CD14-positive monocyte (primary cell): ENCODE measurements at regions not wholly inside any gene's neighbourhood (a gene's known extent, or its start where the extent isn't known, plus 50 kb on each side); places are given as distances from the start of the nearest gene placed in this dataset.
"Not testable (repeated sequence)": the region's sequence is repeated elsewhere in the genome, so short reads cannot be mapped to it uniquely, and the experiment has no call there.

Experiments used
- DNase-seq, 3 donors: peaks; one replicate each; pipeline ENCODE4 v3.0.0-alpha.2; 2011 to 2022
- H2AFZ ChIP-seq: 2 replicates; pipeline ENCODE4 v1.6.0; 2012; ENCODE audit warnings: mild to moderate bottlenecking, low read depth, low read length, inconsistent platforms; ENCODE audit not compliant: insufficient read depth, poor library complexity, severe bottlenecking
- H3K27ac ChIP-seq, 2 donors: 1 replicate in 1 of 2; 2 replicates in 1 of 2; pipeline ENCODE4 v1.5.1; 2012 to 2013; ENCODE audit warnings: low read length in 2 of 2, control low read depth in 1 of 2, inconsistent platforms in 1 of 2, low read depth in 1 of 2, mild to moderate bottlenecking in 1 of 2
- H3K27me3 ChIP-seq, 2 donors: one replicate each; pipeline versions ENCODE4 v1.6.0 to v1.6.1; 2011 to 2013; ENCODE audit warnings: low read length in 2 of 2; ENCODE audit not compliant: control insufficient read depth in 2 of 2, insufficient read depth in 2 of 2
- H3K36me3 ChIP-seq, 2 donors: replicated peaks in 1 of 2; 1 replicate in 1 of 2; 2 replicates in 1 of 2; pipeline versions ENCODE4 v1.5.1 to v1.6.1; 2012 to 2013; ENCODE audit warnings: low read length in 2 of 2, control low read depth in 1 of 2, inconsistent platforms in 1 of 2, mild to moderate bottlenecking in 1 of 2; ENCODE audit not compliant: insufficient read depth in 2 of 2, control insufficient read depth in 1 of 2
- H3K4me1 ChIP-seq, 2 donors: 1 replicate in 1 of 2; 2 replicates in 1 of 2; pipeline versions ENCODE4 v1.5.1 to v1.6.1; 2012 to 2013; ENCODE audit warnings: low read length in 2 of 2, control low read depth in 1 of 2, inconsistent platforms in 1 of 2, mild to moderate bottlenecking in 1 of 2, moderate library complexity in 1 of 2; ENCODE audit not compliant: insufficient read depth in 2 of 2, control insufficient read depth in 1 of 2
- H3K4me2 ChIP-seq: replicated peaks from 2 replicates; pipeline ENCODE3; 2012; ENCODE audit warnings: low read length, moderate library complexity, mild to moderate bottlenecking; ENCODE audit not compliant: poor library complexity, severe bottlenecking; ENCODE audit errors: extremely low read depth
- H3K4me3 ChIP-seq, 3 experiments: fragments of 200-600 bp in 1 of 3; sonication (generic) in 1 of 3; replicated peaks in 1 of 3; 1 replicate in 2 of 3; 2 replicates in 1 of 3; pipeline ENCODE4 v1.5.1; 2011 to 2013; ENCODE audit warnings: low read length in 3 of 3, mild to moderate bottlenecking in 3 of 3, control low read depth in 2 of 3, low read depth in 2 of 3, inconsistent platforms in 1 of 3, moderate library complexity in 1 of 3
- H3K79me2 ChIP-seq: 2 replicates; pipeline ENCODE4 v1.6.0; 2012; ENCODE audit warnings: mild to moderate bottlenecking, control low read depth, inconsistent platforms, low read length, moderate library complexity; ENCODE audit not compliant: insufficient read depth
- H3K9ac ChIP-seq: 2 replicates; pipeline ENCODE4 v1.6.0; 2017; ENCODE audit warnings: low read length, mild to moderate bottlenecking; ENCODE audit not compliant: insufficient read depth, poor library complexity, severe bottlenecking
- H3K9me3 ChIP-seq, 2 donors: replicated peaks in 1 of 2; 1 replicate in 1 of 2; 2 replicates in 1 of 2; pipeline versions ENCODE4 v1.5.1 to v1.6.1; 2012 to 2013; ENCODE audit warnings: low read length in 2 of 2, control low read depth in 1 of 2; ENCODE audit not compliant: control insufficient read depth in 1 of 2, insufficient read depth in 1 of 2
- H4K20me1 ChIP-seq: 2 replicates; pipeline ENCODE4 v1.6.0; 2012; ENCODE audit warnings: mild to moderate bottlenecking, low read length, control low read depth, moderate library complexity; ENCODE audit not compliant: insufficient read depth
- H3K27ac Mint-ChIP-seq, 7 donors: one replicate each; pipeline ENCODE4 v1.8.0; 2020; ENCODE audit warnings: mild to moderate bottlenecking in 7 of 7, mixed read lengths in 7 of 7, moderate library complexity in 6 of 7, inconsistent platforms in 2 of 7
- H3K27me3 Mint-ChIP-seq, 3 donors: one replicate each; pipeline ENCODE4 v1.8.0; 2021 to 2022; ENCODE audit warnings: low read depth in 3 of 3, mild to moderate bottlenecking in 3 of 3, mixed read lengths in 3 of 3, moderate library complexity in 3 of 3, inconsistent platforms in 1 of 3
- H3K36me3 Mint-ChIP-seq, 2 donors: one replicate each; pipeline ENCODE4 v1.8.0; 2020; ENCODE audit warnings: mixed read lengths in 2 of 2, inconsistent platforms in 1 of 2, mild to moderate bottlenecking in 1 of 2
- H3K4me1 Mint-ChIP-seq: one replicate; pipeline ENCODE4 v1.8.0; 2020; ENCODE audit warnings: mild to moderate bottlenecking, mixed read lengths
- H3K4me3 Mint-ChIP-seq, 2 donors: one replicate each; pipeline ENCODE4 v1.8.0; 2020; ENCODE audit warnings: mild to moderate bottlenecking in 2 of 2, mixed read lengths in 2 of 2, moderate library complexity in 1 of 2
- H3K9me3 Mint-ChIP-seq, 7 donors: one replicate each; pipeline ENCODE4 v1.8.0; 2020 to 2022; ENCODE audit warnings: mixed read lengths in 7 of 7, mild to moderate bottlenecking in 6 of 7, moderate library complexity in 6 of 7, inconsistent platforms in 2 of 7
- WGBS: methylation state at CpG from one replicate; pipeline ENCODE4 v1.1.5; 2013; ENCODE audit warnings: missing lambda C conversion rate; ENCODE audit not compliant: insufficient coverage; 5-methylcytosine and 5-hydroxymethylcytosine counted together
- intact Hi-C, 2 donors: fragments of 100-400 bp; cut with micrococcal nuclease; formaldehyde crosslinking; loops; one replicate each; pipeline versions ENCODE4 v1.15.0 to v1.15.1; 2023
- TF ChIP-seq, protein P1 (sequence below): fragments of 200-600 bp; IDR thresholded peaks from one replicate; pipeline ENCODE4 v1.8.0; 2022; ENCODE audit warnings: antibody characterized with exemption, mild to moderate bottlenecking

DNA sequence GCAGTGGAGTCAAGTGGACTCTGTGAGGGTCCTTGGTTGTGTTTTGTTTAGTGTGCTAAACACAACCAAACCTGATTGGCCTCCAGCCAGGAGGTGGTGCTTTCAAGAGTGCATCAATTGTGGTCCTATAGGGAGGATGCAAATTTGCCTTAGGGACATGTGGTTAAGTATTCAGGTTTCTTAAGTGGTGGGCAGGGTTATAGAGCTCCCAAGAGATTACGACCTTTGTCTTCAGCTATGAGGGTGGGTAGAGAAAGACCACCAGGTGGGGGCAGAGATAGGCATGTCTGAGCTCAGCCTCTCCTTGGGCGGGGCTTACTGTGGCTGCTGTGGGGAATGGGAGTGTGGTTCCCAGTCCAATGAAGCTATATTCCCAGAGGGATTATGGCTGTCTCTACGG is 186.6 kb downstream of the SQOR start:
- peaks cover 7 to 31% (median 10%) of the 10 kb centered on the region in 7 donors for H3K9me3 Mint-ChIP-seq
- no peaks in the 10 kb centered on the region for H3K4me1 ChIP-seq
- no peaks in the 10 kb centered on the region for H3K79me2 ChIP-seq
- H3K9ac ChIP-seq = no peak overlapping the region
- no peak overlapping the region for H3K4me3 Mint-ChIP-seq
- H3K27me3 Mint-ChIP-seq = peaks cover 1 to 3% (median 2%) of the 10 kb centered on the region in 3 donors
- intact Hi-C loops = no loop called here
- no peaks in the 10 kb centered on the region for H3K4me1 Mint-ChIP-seq
- H4K20me1 ChIP-seq = no peaks in the 10 kb centered on the region
- no peak overlapping the region for H3K4me2 ChIP-seq
- H3K27me3 ChIP-seq = no peaks in the 10 kb centered on the region
- no peak overlapping the region for H3K4me3 ChIP-seq
- H3K9me3 ChIP-seq = peaks cover 5 to 8% of the 10 kb centered on the region in 2 donors
- no peaks in the 10 kb centered on the region for H3K36me3 ChIP-seq
- WGBS = 95% methylated on average over 2 of the region's 3 CpGs
- TF ChIP-seq, protein P1, sequence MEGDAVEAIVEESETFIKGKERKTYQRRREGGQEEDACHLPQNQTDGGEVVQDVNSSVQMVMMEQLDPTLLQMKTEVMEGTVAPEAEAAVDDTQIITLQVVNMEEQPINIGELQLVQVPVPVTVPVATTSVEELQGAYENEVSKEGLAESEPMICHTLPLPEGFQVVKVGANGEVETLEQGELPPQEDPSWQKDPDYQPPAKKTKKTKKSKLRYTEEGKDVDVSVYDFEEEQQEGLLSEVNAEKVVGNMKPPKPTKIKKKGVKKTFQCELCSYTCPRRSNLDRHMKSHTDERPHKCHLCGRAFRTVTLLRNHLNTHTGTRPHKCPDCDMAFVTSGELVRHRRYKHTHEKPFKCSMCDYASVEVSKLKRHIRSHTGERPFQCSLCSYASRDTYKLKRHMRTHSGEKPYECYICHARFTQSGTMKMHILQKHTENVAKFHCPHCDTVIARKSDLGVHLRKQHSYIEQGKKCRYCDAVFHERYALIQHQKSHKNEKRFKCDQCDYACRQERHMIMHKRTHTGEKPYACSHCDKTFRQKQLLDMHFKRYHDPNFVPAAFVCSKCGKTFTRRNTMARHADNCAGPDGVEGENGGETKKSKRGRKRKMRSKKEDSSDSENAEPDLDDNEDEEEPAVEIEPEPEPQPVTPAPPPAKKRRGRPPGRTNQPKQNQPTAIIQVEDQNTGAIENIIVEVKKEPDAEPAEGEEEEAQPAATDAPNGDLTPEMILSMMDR = no peak
- no peak for DNase-seq
- H3K36me3 Mint-ChIP-seq = no peaks in the 10 kb centered on the region
- H3K27ac Mint-ChIP-seq = no peak overlapping the region
- H2AFZ ChIP-seq = no peak overlapping the region
- H3K27ac ChIP-seq = no peak overlapping the region

DNA sequence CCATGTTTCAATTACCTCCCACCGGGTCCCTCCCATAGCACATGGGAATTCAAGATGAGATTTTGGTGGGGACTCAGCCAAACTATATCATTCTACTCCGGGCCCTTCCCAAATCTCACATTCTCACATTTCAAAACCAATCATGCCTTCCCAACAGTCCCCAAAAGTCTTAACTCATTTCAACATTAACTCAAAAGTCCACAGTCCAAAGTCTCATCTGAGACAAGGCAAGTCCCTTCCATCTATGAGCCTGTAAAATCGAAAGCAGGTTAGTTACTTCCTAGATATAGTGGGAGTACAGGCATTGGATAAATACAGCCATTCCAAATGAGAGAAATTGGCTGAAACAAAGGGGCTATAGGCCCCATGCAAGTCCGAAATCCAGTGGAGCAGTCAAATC is 188.1 kb downstream of the SQOR start:
- H3K9ac ChIP-seq, H3K36me3 Mint-ChIP-seq, H3K79me2 ChIP-seq, H3K4me2 ChIP-seq, H3K36me3 ChIP-seq, H3K4me1 ChIP-seq, H3K27ac ChIP-seq, H3K4me3 ChIP-seq, intact Hi-C loops, H3K27me3 Mint-ChIP-seq, H2AFZ ChIP-seq, H3K4me1 Mint-ChIP-seq, H3K4me3 Mint-ChIP-seq, DNase-seq, H3K9me3 ChIP-seq, H3K27ac Mint-ChIP-seq, H4K20me1 ChIP-seq, H3K27me3 ChIP-seq: not testable (repeated sequence)
- WGBS = 86% methylated on average over 1 of the region's 4 CpGs
- peaks cover 7 to 31% (median 10%) of the 10 kb centered on the region in 7 donors for H3K9me3 Mint-ChIP-seq
